ENCODE measurements at regions not wholly inside any gene's neighbourhood (a gene's known extent, or its start where the extent isn't known, plus 50 kb on each side); places are given as distances from the start of the nearest gene placed in this dataset.

DNA sequence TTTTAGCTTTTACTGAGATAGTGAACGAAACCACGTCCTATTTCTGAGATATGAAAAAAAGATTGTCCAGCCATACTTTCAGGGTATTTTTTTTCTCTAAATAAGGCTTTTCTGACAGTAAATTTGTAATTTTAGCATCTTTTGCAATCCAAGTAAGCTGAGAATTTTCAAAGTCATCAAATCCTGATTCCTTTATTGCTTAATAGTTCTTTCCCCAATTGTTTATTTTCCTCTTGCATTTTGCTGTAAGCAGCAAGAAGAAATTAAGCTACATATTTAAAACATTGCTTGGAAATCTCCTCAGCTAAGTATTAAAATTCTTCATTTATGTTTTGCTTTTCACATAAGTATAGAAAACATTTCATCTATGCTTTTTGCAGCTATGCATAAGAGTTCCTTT, 493.3 kb upstream of the CCDC179 start:
- Mint-ChIP-seq H3K4me3 (ENCODE audit: unreplicated experiment) (no peak overlapping the region), H3K9me3 (ENCODE audit: unreplicated experiment) (no peaks in the 10 kb centered on the region), H3K27ac (ENCODE audit: unreplicated experiment) (no peak overlapping the region), H3K4me1 (ENCODE audit: low read depth, unreplicated experiment) (no peaks in the 10 kb centered on the region), H3K27me3 (ENCODE audit: low read depth, unreplicated experiment) (no peaks in the 10 kb centered on the region), H3K36me3 (ENCODE audit: low read depth, unreplicated experiment) (no peaks in the 10 kb centered on the region)
- DNase-seq (ENCODE audit: low read depth): no peak
- no peaks in the 10 kb centered on the region for H3K4me1 ChIP-seq (ENCODE audit: insufficient read depth, low read length)
- no peaks in the 10 kb centered on the region for H3K36me3 ChIP-seq (ENCODE audit: insufficient read depth, low read length)
- FAIRE-seq: no peak
- no peaks in the 10 kb centered on the region for H3K9me3 ChIP-seq (ENCODE audit: insufficient read depth, low read depth, low read length)
- H3K4me3 ChIP-seq (ENCODE audit: insufficient read depth, low read depth, low read length): no peak overlapping the region
- TF ChIP-seq, protein P1, sequence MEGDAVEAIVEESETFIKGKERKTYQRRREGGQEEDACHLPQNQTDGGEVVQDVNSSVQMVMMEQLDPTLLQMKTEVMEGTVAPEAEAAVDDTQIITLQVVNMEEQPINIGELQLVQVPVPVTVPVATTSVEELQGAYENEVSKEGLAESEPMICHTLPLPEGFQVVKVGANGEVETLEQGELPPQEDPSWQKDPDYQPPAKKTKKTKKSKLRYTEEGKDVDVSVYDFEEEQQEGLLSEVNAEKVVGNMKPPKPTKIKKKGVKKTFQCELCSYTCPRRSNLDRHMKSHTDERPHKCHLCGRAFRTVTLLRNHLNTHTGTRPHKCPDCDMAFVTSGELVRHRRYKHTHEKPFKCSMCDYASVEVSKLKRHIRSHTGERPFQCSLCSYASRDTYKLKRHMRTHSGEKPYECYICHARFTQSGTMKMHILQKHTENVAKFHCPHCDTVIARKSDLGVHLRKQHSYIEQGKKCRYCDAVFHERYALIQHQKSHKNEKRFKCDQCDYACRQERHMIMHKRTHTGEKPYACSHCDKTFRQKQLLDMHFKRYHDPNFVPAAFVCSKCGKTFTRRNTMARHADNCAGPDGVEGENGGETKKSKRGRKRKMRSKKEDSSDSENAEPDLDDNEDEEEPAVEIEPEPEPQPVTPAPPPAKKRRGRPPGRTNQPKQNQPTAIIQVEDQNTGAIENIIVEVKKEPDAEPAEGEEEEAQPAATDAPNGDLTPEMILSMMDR (IDR thresholded peaks at IDR 0.05; ENCODE audit: insufficient read depth, low read depth, low read length): no peak
- no peak for TF ChIP-seq EZH2 (IDR thresholded peaks at IDR 0.05; ENCODE audit: insufficient read depth, low read length)
- no peaks in the 10 kb centered on the region for H4K20me1 ChIP-seq (ENCODE audit: insufficient read depth, low read length)
- H3K79me2 ChIP-seq (ENCODE audit: insufficient read depth, low read length): no peaks in the 10 kb centered on the region
- H3K27ac ChIP-seq (ENCODE audit: low read depth, low read length): no peak overlapping the region
- no peak overlapping the region for H3K4me2 ChIP-seq (ENCODE audit: low read length)
- H3K27me3 ChIP-seq (ENCODE audit: insufficient read depth, low read length): no peaks in the 10 kb centered on the region
- H2AFZ ChIP-seq (ENCODE audit: low read depth, low read length): no peak overlapping the region
- no peak overlapping the region for H3K9ac ChIP-seq (ENCODE audit: low read length)

DNA sequence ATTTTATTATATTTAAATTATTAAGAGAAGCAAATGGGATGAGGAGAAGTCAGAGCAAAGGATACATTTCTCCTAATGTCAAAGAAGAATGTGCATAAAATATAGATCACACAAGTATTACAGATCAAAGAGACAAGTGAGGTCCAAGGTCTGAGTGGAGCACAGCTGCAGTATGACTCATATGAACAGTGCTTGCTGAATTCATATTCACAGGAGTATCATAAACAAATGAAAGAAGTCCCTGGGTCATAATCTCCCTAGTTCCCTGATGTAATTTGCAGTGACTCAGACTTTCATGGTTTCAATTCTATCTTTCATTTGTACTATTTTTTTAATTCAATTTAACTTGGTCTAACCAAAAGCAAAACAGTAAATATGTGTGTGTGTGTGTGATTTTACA, 499.0 kb upstream of the CCDC179 start:
- Mint-ChIP-seq H3K27me3 (ENCODE audit: low read depth, unreplicated experiment) (no peaks in the 10 kb centered on the region), H3K9me3 (ENCODE audit: unreplicated experiment) (peaks cover 5% of the 10 kb centered on the region), H3K4me3 (ENCODE audit: unreplicated experiment) (no peak overlapping the region), H3K27ac (ENCODE audit: unreplicated experiment) (peak overlapping the region; percentile 49), H3K36me3 (ENCODE audit: low read depth, unreplicated experiment) (no peaks in the 10 kb centered on the region), H3K4me1 (ENCODE audit: low read depth, unreplicated experiment) (peaks cover 13% of the 10 kb centered on the region)
- H3K4me3 ChIP-seq (ENCODE audit: insufficient read depth, low read depth, low read length): no peak overlapping the region
- peaks cover 4% of the 10 kb centered on the region for H3K4me1 ChIP-seq (ENCODE audit: insufficient read depth, low read length)
- no peaks in the 10 kb centered on the region for H3K79me2 ChIP-seq (ENCODE audit: insufficient read depth, low read length)
- H3K9me3 ChIP-seq (ENCODE audit: insufficient read depth, low read depth, low read length): no peaks in the 10 kb centered on the region
- TF ChIP-seq EZH2 (IDR thresholded peaks at IDR 0.05; ENCODE audit: insufficient read depth, low read length): no peak
- TF ChIP-seq, protein P1 (IDR thresholded peaks at IDR 0.05; ENCODE audit: insufficient read depth, low read depth, low read length): no peak
- peak overlapping the region; percentile 35 for H3K4me2 ChIP-seq (ENCODE audit: low read length)
- no peak overlapping the region for H3K9ac ChIP-seq (ENCODE audit: low read length)
- no peaks in the 10 kb centered on the region for H3K27me3 ChIP-seq (ENCODE audit: insufficient read depth, low read length)
- H2AFZ ChIP-seq (ENCODE audit: low read depth, low read length): no peak overlapping the region
- FAIRE-seq: no peak
- peak; percentile 96 for DNase-seq (ENCODE audit: low read depth)
- H4K20me1 ChIP-seq (ENCODE audit: insufficient read depth, low read length): no peaks in the 10 kb centered on the region
- no peak overlapping the region for H3K27ac ChIP-seq (ENCODE audit: low read depth, low read length)
- no peaks in the 10 kb centered on the region for H3K36me3 ChIP-seq (ENCODE audit: insufficient read depth, low read length)

DNA sequence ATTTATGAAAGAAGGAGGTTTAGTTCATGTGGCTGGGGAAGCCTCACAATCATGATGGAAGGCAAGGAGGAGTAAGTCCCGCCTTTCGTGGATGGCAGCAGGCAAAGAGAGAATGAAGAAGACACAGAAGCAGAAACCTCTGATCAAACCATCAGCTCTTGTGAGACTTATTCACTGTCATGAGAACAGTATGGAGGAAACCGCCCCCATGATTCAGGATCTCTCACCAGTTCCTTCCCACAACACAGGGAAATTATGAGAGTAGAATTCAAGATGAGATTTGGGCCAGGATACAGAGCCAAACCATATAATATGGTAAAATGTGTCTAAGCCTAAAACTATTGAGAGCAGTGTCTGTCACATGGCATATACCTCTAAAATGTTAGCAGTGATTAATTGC, 503.8 kb upstream of the CCDC179 start:
- TF ChIP-seq EZH2 (IDR thresholded peaks at IDR 0.05; ENCODE audit: insufficient read depth, low read length): no peak
- TF ChIP-seq, protein P1 (IDR thresholded peaks at IDR 0.05; ENCODE audit: insufficient read depth, low read depth, low read length): no peak
- Histone ChIP-seq H3K9me3 (ENCODE audit: insufficient read depth, low read depth, low read length) (no peaks in the 10 kb centered on the region), H3K4me1 (ENCODE audit: insufficient read depth, low read length) (peaks cover 4% of the 10 kb centered on the region), H3K36me3 (ENCODE audit: insufficient read depth, low read length) (no peaks in the 10 kb centered on the region), H3K9ac (ENCODE audit: low read length) (no peak overlapping the region), H3K27ac (ENCODE audit: low read depth, low read length) (no peak overlapping the region), H3K79me2 (ENCODE audit: insufficient read depth, low read length) (no peaks in the 10 kb centered on the region), H3K27me3 (ENCODE audit: insufficient read depth, low read length) (no peaks in the 10 kb centered on the region), H2AFZ (ENCODE audit: low read depth, low read length) (no peak overlapping the region), H3K4me3 (ENCODE audit: insufficient read depth, low read depth, low read length) (no peak overlapping the region), H3K4me2 (ENCODE audit: low read length) (no peak overlapping the region), H4K20me1 (ENCODE audit: insufficient read depth, low read length) (no peaks in the 10 kb centered on the region)
- Mint-ChIP-seq H3K27me3 (ENCODE audit: low read depth, unreplicated experiment) (no peaks in the 10 kb centered on the region), H3K36me3 (ENCODE audit: low read depth, unreplicated experiment) (no peaks in the 10 kb centered on the region), H3K4me3 (ENCODE audit: unreplicated experiment) (no peak overlapping the region), H3K4me1 (ENCODE audit: low read depth, unreplicated experiment) (peaks cover 10% of the 10 kb centered on the region), H3K9me3 (ENCODE audit: unreplicated experiment) (peaks cover 7% of the 10 kb centered on the region), H3K27ac (ENCODE audit: unreplicated experiment) (no peak overlapping the region)
- DNase-seq (ENCODE audit: low read depth) (no peak), FAIRE-seq (no peak)
